ENCODE measurements at regions not wholly inside any gene's neighbourhood (a gene's known extent, or its start where the extent isn't known, plus 50 kb on each side); places are given as distances from the start of the nearest gene placed in this dataset.

- Histone ChIP-seq H3K27ac (ENCODE audit: low read length in 2 of 2) (peak overlapping the region; percentile 52 to 76), H3K79me2 (ENCODE audit: control insufficient read depth, insufficient read depth, low read length) (no peaks in the 10 kb centered on the region), H3K9ac (ENCODE audit: low read length) (peak overlapping the region; percentile 65), H3K9me3 (ENCODE audit: control extremely low read depth in 1 of 3, control insufficient read depth in 2 of 3, insufficient read depth in 1 of 3, low read length in 2 of 3) (no peaks in the 10 kb centered on the region), H3K4me2 (replicated peaks; ENCODE audit: low read depth, low read length, poor library complexity, severe bottlenecking) (peak overlapping the region; percentile 76), H3K4me3 (ENCODE audit: control extremely low read depth in 1 of 5, extremely low read depth in 1 of 5, insufficient read depth in 1 of 5, low read depth in 2 of 5, low read length in 4 of 5) (peak overlapping the region in 4 of 5 experiments; percentile 16 to 63 (median 38)), H3K27me3 (replicated peaks in 1 of 4; ENCODE audit: control extremely low read depth in 1 of 4, control insufficient read depth in 3 of 4, insufficient read depth in 4 of 4, low read length in 3 of 4) (peaks cover 0 to 20% (median 8%) of the 10 kb centered on the region in 4 experiments), H2AFZ (ENCODE audit: insufficient read depth, low read depth, low read length, poor library complexity, severe bottlenecking) (peak overlapping the region; percentile 71), H3K4me1 (ENCODE audit: control insufficient read depth in 2 of 2, insufficient read depth in 2 of 2, low read length in 2 of 2) (peaks cover 61 to 62% of the 10 kb centered on the region in 2 donors), H4K20me1 (ENCODE audit: control insufficient read depth, insufficient read depth, low read length, poor library complexity, severe bottlenecking) (no peaks in the 10 kb centered on the region), H3K36me3 (replicated peaks in 1 of 2; ENCODE audit: control extremely low read depth in 1 of 2, control insufficient read depth in 1 of 2, extremely low read depth in 1 of 2, insufficient read depth in 2 of 2, low read length in 1 of 2) (no peaks in the 10 kb centered on the region)
- H3K4me1 Mint-ChIP-seq: peaks cover 47% of the 10 kb centered on the region
- POLR2A ChIA-PET: interaction anchor here (0.6 kb wide), 1 partner anchor 25 kb away, joined by 3 read pairs; no protein-coding TSS in a partner anchor
- H3K27me3 Mint-ChIP-seq: peaks cover 24% of the 10 kb centered on the region
- WGBS (ENCODE audit: insufficient coverage): 20% methylated on average over 2 of the region's 12 CpGs
- no peaks in the 10 kb centered on the region for H3K9me3 Mint-ChIP-seq (ENCODE audit: insufficient read depth)
- no peak for ATAC-seq (ENCODE audit: low read depth)
- CTCF ChIA-PET: interaction anchor here (0.8 kb wide), 1 partner anchor 524 kb away, joined by 3 read pairs; no protein-coding TSS in a partner anchor
- H3K27ac Mint-ChIP-seq: peak overlapping the region; percentile 63
- TF ChIP-seq EZH2 (IDR thresholded peaks at IDR 0.05; ENCODE audit: borderline replicate concordance, insufficient read depth, low read depth, low read length, poor library complexity, severe bottlenecking): no peak
- TF ChIP-seq, protein P1, sequence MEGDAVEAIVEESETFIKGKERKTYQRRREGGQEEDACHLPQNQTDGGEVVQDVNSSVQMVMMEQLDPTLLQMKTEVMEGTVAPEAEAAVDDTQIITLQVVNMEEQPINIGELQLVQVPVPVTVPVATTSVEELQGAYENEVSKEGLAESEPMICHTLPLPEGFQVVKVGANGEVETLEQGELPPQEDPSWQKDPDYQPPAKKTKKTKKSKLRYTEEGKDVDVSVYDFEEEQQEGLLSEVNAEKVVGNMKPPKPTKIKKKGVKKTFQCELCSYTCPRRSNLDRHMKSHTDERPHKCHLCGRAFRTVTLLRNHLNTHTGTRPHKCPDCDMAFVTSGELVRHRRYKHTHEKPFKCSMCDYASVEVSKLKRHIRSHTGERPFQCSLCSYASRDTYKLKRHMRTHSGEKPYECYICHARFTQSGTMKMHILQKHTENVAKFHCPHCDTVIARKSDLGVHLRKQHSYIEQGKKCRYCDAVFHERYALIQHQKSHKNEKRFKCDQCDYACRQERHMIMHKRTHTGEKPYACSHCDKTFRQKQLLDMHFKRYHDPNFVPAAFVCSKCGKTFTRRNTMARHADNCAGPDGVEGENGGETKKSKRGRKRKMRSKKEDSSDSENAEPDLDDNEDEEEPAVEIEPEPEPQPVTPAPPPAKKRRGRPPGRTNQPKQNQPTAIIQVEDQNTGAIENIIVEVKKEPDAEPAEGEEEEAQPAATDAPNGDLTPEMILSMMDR (IDR thresholded peaks at IDR 0.05): no peak
- intact Hi-C loops (cut with micrococcal nuclease): no loop called here
- DNase-seq: no peak
- peak overlapping the region; percentile 58 for H3K4me3 Mint-ChIP-seq
Measured at GRCh38 chr20:51091406-51092195, 68.7 kb upstream of the KCNG1 start.

DNA sequence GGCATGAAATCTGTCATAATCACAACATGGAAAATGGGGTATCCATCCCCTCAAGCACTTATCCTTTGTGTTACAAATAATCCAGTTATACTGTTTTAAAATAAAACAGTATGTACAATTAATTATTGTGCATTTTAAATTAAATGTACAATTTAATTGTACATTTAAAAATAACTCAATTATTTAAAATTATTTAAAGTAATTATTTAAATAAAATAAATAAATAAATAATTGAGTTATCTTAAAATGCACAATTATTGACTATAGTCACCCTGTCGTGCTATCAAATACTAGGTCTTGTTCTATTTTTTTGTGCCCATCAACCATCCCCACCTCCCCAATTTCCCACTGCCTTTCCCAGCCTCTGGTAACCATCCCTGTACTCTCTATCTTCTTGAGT, 66.9 kb upstream of the KCNG1 start:
- intact Hi-C loops (cut with micrococcal nuclease): no loop called here
- Mint-ChIP-seq H3K4me1 (peaks cover 34% of the 10 kb centered on the region), H3K27me3 (peaks cover 24% of the 10 kb centered on the region), H3K4me3 (no peak overlapping the region), H3K9me3 (ENCODE audit: insufficient read depth) (no peaks in the 10 kb centered on the region), H3K27ac (no peak overlapping the region)
- no peak for TF ChIP-seq EZH2 (IDR thresholded peaks at IDR 0.05; ENCODE audit: borderline replicate concordance, insufficient read depth, low read depth, low read length, poor library complexity, severe bottlenecking)
- TF ChIP-seq, protein P1 (IDR thresholded peaks at IDR 0.05): no peak
- Histone ChIP-seq H3K27me3 (replicated peaks in 1 of 4; ENCODE audit: control extremely low read depth in 1 of 4, control insufficient read depth in 3 of 4, insufficient read depth in 4 of 4, low read length in 3 of 4) (peaks cover 0 to 20% (median 8%) of the 10 kb centered on the region in 4 experiments), H3K4me1 (ENCODE audit: control insufficient read depth in 2 of 2, insufficient read depth in 2 of 2, low read length in 2 of 2) (peaks cover 44 to 45% of the 10 kb centered on the region in 2 donors), H4K20me1 (ENCODE audit: control insufficient read depth, insufficient read depth, low read length, poor library complexity, severe bottlenecking) (no peaks in the 10 kb centered on the region), H3K9me3 (ENCODE audit: control extremely low read depth in 1 of 3, control insufficient read depth in 2 of 3, insufficient read depth in 1 of 3, low read length in 2 of 3) (peaks cover 0 to 4% (median 0%) of the 10 kb centered on the region in 3 donors), H3K9ac (ENCODE audit: low read length) (no peak overlapping the region), H3K27ac (ENCODE audit: low read length in 2 of 2) (no peak overlapping the region), H2AFZ (ENCODE audit: insufficient read depth, low read depth, low read length, poor library complexity, severe bottlenecking) (no peak overlapping the region), H3K4me3 (ENCODE audit: control extremely low read depth in 1 of 5, extremely low read depth in 1 of 5, insufficient read depth in 1 of 5, low read depth in 2 of 5, low read length in 4 of 5) (no peak overlapping the region), H3K4me2 (replicated peaks; ENCODE audit: low read depth, low read length, poor library complexity, severe bottlenecking) (no peak overlapping the region), H3K36me3 (replicated peaks in 1 of 2; ENCODE audit: control extremely low read depth in 1 of 2, control insufficient read depth in 1 of 2, extremely low read depth in 1 of 2, insufficient read depth in 2 of 2, low read length in 1 of 2) (no peaks in the 10 kb centered on the region), H3K79me2 (ENCODE audit: control insufficient read depth, insufficient read depth, low read length) (no peaks in the 10 kb centered on the region)
- CTCF ChIA-PET: no interaction called here
- 83% methylated on average over 1 of the region's 1 CpG for WGBS (ENCODE audit: insufficient coverage)
- no peak for ATAC-seq (ENCODE audit: low read depth)
- no peak for DNase-seq
- POLR2A ChIA-PET: no interaction called here
